ENCODE measurements at regions not wholly inside any gene's neighbourhood (a gene's known extent, or its start where the extent isn't known, plus 50 kb on each side); places are given as distances from the start of the nearest gene placed in this dataset.

DNA sequence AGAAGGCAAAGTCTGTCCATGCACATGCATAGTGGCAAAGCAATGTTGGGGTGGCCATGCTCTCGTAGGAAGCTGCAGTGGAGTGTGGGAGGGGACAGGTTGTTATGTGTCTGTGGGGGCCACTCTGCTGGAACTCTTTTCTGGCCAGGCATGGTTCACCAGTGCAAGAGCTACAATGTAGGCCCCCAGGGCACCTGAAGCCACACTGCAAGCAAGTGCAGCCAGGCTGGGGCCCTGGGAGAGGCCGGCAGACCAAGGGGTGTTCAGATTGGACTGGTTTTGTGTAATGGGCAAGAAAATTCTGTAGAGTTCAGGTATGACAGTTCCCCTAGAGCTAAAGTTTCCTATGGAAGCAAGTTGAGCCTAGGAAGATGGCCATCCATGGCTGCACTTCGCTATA lies 97.0 kb upstream of the ZC4H2 start:
- TF ChIP-seq, protein P1, sequence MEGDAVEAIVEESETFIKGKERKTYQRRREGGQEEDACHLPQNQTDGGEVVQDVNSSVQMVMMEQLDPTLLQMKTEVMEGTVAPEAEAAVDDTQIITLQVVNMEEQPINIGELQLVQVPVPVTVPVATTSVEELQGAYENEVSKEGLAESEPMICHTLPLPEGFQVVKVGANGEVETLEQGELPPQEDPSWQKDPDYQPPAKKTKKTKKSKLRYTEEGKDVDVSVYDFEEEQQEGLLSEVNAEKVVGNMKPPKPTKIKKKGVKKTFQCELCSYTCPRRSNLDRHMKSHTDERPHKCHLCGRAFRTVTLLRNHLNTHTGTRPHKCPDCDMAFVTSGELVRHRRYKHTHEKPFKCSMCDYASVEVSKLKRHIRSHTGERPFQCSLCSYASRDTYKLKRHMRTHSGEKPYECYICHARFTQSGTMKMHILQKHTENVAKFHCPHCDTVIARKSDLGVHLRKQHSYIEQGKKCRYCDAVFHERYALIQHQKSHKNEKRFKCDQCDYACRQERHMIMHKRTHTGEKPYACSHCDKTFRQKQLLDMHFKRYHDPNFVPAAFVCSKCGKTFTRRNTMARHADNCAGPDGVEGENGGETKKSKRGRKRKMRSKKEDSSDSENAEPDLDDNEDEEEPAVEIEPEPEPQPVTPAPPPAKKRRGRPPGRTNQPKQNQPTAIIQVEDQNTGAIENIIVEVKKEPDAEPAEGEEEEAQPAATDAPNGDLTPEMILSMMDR (IDR thresholded peaks at IDR 0.05), result no peak
- no peak for TF ChIP-seq POLR2AphosphoS5 (IDR thresholded peaks at IDR 0.05)
